Loucy (cell line): ENCODE measurements at regions not wholly inside any gene's neighbourhood (a gene's known extent, or its start where the extent isn't known, plus 50 kb on each side); places are given as distances from the start of the nearest gene placed in this dataset.

Experiments used
- EZH2phosphoT487 ChIP-seq: fragments of 200-600 bp; IDR thresholded peaks from 2 replicates; pipeline ENCODE4 v1.6.1; 2018; ENCODE audit warnings: antibody characterized with exemption, mild to moderate bottlenecking, moderate library complexity, borderline replicate concordance
- TF ChIP-seq, protein P1 (sequence below): fragments of 200-600 bp; sonication (generic); conservative IDR thresholded peaks from 2 replicates; pipeline ENCODE4 v1.5.1; 2014; ENCODE audit warnings: mild to moderate bottlenecking, antibody characterized with exemption, low read length

DNA sequence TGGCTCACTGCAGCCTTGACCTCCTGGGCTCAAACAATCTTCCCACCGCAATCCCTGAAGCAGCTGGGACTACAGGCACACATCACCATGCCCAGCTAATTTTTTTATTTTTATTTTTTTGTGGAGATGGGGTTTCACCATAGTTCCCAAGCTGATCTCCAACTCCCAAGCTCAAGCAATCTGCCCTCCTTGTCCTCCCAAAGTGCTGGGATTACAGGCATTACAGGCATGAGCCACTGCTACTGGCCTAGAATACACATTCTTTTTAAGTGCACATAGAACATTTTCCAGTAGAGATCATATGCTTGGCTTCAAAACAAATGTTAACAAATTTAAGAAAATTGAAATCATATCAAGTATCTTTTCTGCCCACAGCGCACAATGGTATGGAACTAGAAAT is 176.8 kb upstream of the MARCKS start:
- TF ChIP-seq, protein P1, sequence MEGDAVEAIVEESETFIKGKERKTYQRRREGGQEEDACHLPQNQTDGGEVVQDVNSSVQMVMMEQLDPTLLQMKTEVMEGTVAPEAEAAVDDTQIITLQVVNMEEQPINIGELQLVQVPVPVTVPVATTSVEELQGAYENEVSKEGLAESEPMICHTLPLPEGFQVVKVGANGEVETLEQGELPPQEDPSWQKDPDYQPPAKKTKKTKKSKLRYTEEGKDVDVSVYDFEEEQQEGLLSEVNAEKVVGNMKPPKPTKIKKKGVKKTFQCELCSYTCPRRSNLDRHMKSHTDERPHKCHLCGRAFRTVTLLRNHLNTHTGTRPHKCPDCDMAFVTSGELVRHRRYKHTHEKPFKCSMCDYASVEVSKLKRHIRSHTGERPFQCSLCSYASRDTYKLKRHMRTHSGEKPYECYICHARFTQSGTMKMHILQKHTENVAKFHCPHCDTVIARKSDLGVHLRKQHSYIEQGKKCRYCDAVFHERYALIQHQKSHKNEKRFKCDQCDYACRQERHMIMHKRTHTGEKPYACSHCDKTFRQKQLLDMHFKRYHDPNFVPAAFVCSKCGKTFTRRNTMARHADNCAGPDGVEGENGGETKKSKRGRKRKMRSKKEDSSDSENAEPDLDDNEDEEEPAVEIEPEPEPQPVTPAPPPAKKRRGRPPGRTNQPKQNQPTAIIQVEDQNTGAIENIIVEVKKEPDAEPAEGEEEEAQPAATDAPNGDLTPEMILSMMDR, result no peak
- TF ChIP-seq EZH2phosphoT487, result no peak
